ENCODE measurements at regions not wholly inside any gene's neighbourhood (a gene's known extent, or its start where the extent isn't known, plus 50 kb on each side); places are given as distances from the start of the nearest gene placed in this dataset.

DNA sequence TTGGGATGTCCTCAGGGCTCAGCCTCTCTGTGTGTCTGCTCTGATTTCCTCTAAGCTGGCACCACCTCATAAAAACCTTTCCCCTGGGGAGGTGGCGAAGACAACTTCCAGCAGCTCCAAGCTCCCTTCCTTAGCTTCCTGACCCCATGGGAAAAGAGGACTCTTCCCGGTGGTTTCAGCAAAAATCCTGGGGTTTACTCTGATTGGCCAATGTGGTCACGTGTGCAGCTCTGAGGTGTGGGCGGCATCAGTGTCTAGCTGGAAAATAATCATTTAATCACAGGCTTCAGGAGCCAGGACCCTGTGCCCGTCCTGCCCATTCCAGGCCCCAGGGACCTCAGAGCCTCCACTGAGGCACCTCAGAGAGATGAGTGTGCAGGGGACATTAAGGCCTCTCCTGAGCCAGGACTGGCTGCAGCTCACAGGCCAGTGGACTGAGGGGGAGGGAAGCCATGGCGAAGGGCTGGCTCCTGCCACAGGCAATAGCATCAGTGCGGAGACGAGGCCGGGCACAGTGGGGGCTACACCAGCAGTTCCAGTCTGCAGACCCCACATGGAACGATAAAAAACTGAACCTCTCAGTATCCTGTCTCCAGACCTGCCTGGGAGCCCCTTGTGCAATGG is 104.1 kb downstream of the TPRA1 start:
- TF ChIP-seq, protein P1, sequence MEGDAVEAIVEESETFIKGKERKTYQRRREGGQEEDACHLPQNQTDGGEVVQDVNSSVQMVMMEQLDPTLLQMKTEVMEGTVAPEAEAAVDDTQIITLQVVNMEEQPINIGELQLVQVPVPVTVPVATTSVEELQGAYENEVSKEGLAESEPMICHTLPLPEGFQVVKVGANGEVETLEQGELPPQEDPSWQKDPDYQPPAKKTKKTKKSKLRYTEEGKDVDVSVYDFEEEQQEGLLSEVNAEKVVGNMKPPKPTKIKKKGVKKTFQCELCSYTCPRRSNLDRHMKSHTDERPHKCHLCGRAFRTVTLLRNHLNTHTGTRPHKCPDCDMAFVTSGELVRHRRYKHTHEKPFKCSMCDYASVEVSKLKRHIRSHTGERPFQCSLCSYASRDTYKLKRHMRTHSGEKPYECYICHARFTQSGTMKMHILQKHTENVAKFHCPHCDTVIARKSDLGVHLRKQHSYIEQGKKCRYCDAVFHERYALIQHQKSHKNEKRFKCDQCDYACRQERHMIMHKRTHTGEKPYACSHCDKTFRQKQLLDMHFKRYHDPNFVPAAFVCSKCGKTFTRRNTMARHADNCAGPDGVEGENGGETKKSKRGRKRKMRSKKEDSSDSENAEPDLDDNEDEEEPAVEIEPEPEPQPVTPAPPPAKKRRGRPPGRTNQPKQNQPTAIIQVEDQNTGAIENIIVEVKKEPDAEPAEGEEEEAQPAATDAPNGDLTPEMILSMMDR (IDR thresholded peaks at IDR 0.05; ENCODE audit: low read depth, low read length), result no peak
- TF ChIP-seq EZH2phosphoT487 (IDR thresholded peaks at IDR 0.05; ENCODE audit: low read depth), result no peak
